Pancreas (tissue), 10 donors: ENCODE measurements at regions not wholly inside any gene's neighbourhood (a gene's known extent, or its start where the extent isn't known, plus 50 kb on each side); places are given as distances from the start of the nearest gene placed in this dataset.
"Not testable (repeated sequence)": the region's sequence is repeated elsewhere in the genome, so short reads cannot be mapped to it uniquely, and the experiment has no call there.

Source experiments
- ATAC-seq, 4 donors: fragments of 200-7000 bp; cut with Tn5 transposase; one replicate each; pipeline versions ENCODE4 v1.8.0 to v1.9.1; 2020; ENCODE audit warnings: mild to moderate bottlenecking in 4 of 4, moderate library complexity in 4 of 4
- DNase-seq, 6 donors: peaks; one replicate each; pipeline ENCODE4 v3.0.0-alpha.2; 2020
- FAIRE-seq: peaks from 2 replicates; lab custom pipeline; 2012; peaks lifted over from hg19 to GRCh38; lab: Jason Lieb, UNC
- H3K27ac ChIP-seq, 4 donors: fragments of 200-600 bp; sonication (generic); 1 replicate in 3 of 4; 2 replicates in 1 of 4; pipeline versions ENCODE4 v1.5.0 to v1.8.0; 2020
- H3K27me3 ChIP-seq, 4 donors: fragments of 200-600 bp; one replicate each; pipeline ENCODE4 v1.8.0; 2021
- H3K36me3 ChIP-seq, 3 donors: fragments of 200-600 bp; sonication (generic) in 1 of 3; one replicate each; pipeline versions ENCODE4 v1.5.0 to v1.8.0; 2020 to 2021
- H3K4me1 ChIP-seq, 3 donors: fragments of 200-600 bp; one replicate each; pipeline ENCODE4 v1.8.0; 2021
- H3K4me3 ChIP-seq, 4 donors: fragments of 200-600 bp; sonication (generic) in 2 of 4; one replicate each; pipeline versions ENCODE4 v1.5.0 to v1.8.0; 2020 to 2021
- H3K9me3 ChIP-seq, 4 donors: fragments of 200-600 bp; one replicate each; pipeline ENCODE4 v1.8.0; 2021
- CTCF ChIP-seq, 4 donors: fragments of 200-600 bp; sonication (generic) in 3 of 4; IDR thresholded peaks; one replicate each; pipeline versions ENCODE4 v1.5.0 to v1.8.0; 2021; ENCODE audit warnings: antibody characterized with exemption in 4 of 4
- WGBS, 2 donors: extraction: QIAGEN DNeasy Blood & Tissue Kit; methylation state at CpG; one replicate each; pipeline ENCODE4 v1.1.7; 2013; 5-methylcytosine and 5-hydroxymethylcytosine counted together
- intact Hi-C, 3 donors: fragments of 100-400 bp; cut with DNase I; formaldehyde crosslinking; loops; one replicate each; pipeline versions ENCODE4 v1.11.1 to v1.14.2; 2022
- donor health status: healthy with polysubstance abuse.
- donor health status: DM: no; HTN: no; CAD: no; lungs with moderate emphysema.
- donor health status: DM: no; HTN: no; CAD: no.
- donor health status: control.
- donor health status: control.
- donor health status: Bipolar disorder and iron deficiency.
- donor health status: DM: yes; HTN: yes; CAD: no.
- donor health status: DM: no; HTN: no; CAD: no.
- donor health status: DM: no; HTN: no; CAD: no.
- donor health status: DM: yes; HTN: yes; CAD: no.

- Histone ChIP-seq H3K9me3 (no peaks in the 10 kb centered on the region), H3K4me3 (no peak overlapping the region), H3K4me1 (no peaks in the 10 kb centered on the region), H3K36me3 (no peaks in the 10 kb centered on the region), H3K27me3 (no peaks in the 10 kb centered on the region), H3K27ac (no peak overlapping the region)
- DNase-seq = no peak
- WGBS, 2 donors = 37 to 55% methylated on average over 1 of the region's 1 CpG
- ATAC-seq = no peak
- intact Hi-C loops = no loop called here
- TF ChIP-seq CTCF (IDR thresholded peaks at IDR 0.05) = no peak
- no peak for FAIRE-seq
Observed at GRCh38 chr5:120146787-120147186, 317.3 kb upstream of the PRR16 start.

- H3K4me3 ChIP-seq, H3K27me3 ChIP-seq, FAIRE-seq, H3K4me1 ChIP-seq, ATAC-seq, H3K9me3 ChIP-seq, H3K27ac ChIP-seq, intact Hi-C loops, H3K36me3 ChIP-seq: not testable (repeated sequence)
- 93 to 96% methylated on average over 16 to 23 of the region's 23 CpGs for WGBS, 2 donors
- peak in 2 of 6 donors; percentile 39 to 41 for DNase-seq
Observed at GRCh38 chr5:120147911-120148310, 316.2 kb upstream of the PRR16 start.

GRCh38 chr5:120150770-120151169 is 313.3 kb upstream of the PRR16 start:
- Histone ChIP-seq H3K27ac (no peak overlapping the region), H3K9me3 (no peaks in the 10 kb centered on the region), H3K4me3 (no peak overlapping the region), H3K4me1 (no peaks in the 10 kb centered on the region), H3K36me3 (no peaks in the 10 kb centered on the region), H3K27me3 (no peaks in the 10 kb centered on the region)
- intact Hi-C loops = no loop called here
- no peak for FAIRE-seq
- 43 to 44% methylated on average over 2 of the region's 2 CpGs for WGBS, 2 donors
- no peak for DNase-seq
- no peak for ATAC-seq
- TF ChIP-seq CTCF (IDR thresholded peaks at IDR 0.05) = no peak

- DNase-seq = no peak
- Histone ChIP-seq H3K36me3 (no peaks in the 10 kb centered on the region), H3K27me3 (no peaks in the 10 kb centered on the region), H3K4me3 (no peak overlapping the region), H3K9me3 (no peaks in the 10 kb centered on the region), H3K27ac (no peak overlapping the region), H3K4me1 (no peaks in the 10 kb centered on the region)
- 70 to 80% methylated on average over 1 of the region's 1 CpG for WGBS, 2 donors
- no peak for FAIRE-seq
- intact Hi-C loops = no loop called here
- ATAC-seq = no peak
- no peak for TF ChIP-seq CTCF (IDR thresholded peaks at IDR 0.05)
Observed at GRCh38 chr5:120151181-120151580, 312.9 kb upstream of the PRR16 start.

GRCh38 chr5:120151825-120152224 is 312.3 kb upstream of the PRR16 start:
- no peak for DNase-seq

More at GRCh38 chr5:120151825-120152224, 312.3 kb upstream of the PRR16 start:
- Histone ChIP-seq H3K4me1 (no peaks in the 10 kb centered on the region), H3K27ac (no peak overlapping the region), H3K9me3 (no peaks in the 10 kb centered on the region), H3K36me3 (no peaks in the 10 kb centered on the region), H3K4me3 (no peak overlapping the region), H3K27me3 (no peaks in the 10 kb centered on the region)
- ATAC-seq = no peak
- intact Hi-C loops = no loop called here
- FAIRE-seq = no peak
- no peak for TF ChIP-seq CTCF (IDR thresholded peaks at IDR 0.05)
- 38 to 43% methylated on average over 1 of the region's 1 CpG for WGBS, 2 donors
